SU-DHL-6 (cell line): ENCODE measurements at regions not wholly inside any gene's neighbourhood (a gene's known extent, or its start where the extent isn't known, plus 50 kb on each side); places are given as distances from the start of the nearest gene placed in this dataset.

ENCODE experiments used
- CTCF ChIP-seq: fragments of 200-600 bp; sonication (generic); IDR thresholded peaks from one replicate; pipeline ENCODE4 v1.5.1; 2017; ENCODE audit warnings: antibody characterized with exemption, mild to moderate bottlenecking, low read length, moderate library complexity; ENCODE audit not compliant: insufficient read depth, poor library complexity, severe bottlenecking
- EZH2phosphoT487 ChIP-seq: fragments of 200-600 bp; sonication (generic), shearing (Covaris generic); conservative IDR thresholded peaks from 2 replicates; pipeline ENCODE4 v1.6.1; 2018; ENCODE audit warnings: mild to moderate bottlenecking, antibody characterized with exemption, low read length, moderate library complexity, mixed read lengths

GRCh38 chr5:94086194-94086593 lies 344.8 kb upstream of the POU5F2 start:
- TF ChIP-seq CTCF (no peak), EZH2phosphoT487 (no peak)
